Peyer's patch (tissue), 4 donors: ENCODE measurements at regions not wholly inside any gene's neighbourhood (a gene's known extent, or its start where the extent isn't known, plus 50 kb on each side); places are given as distances from the start of the nearest gene placed in this dataset.

Experiments used
- CTCF ChIP-seq, 6 experiments: fragments of 450-650 bp in 4 of 6; fragments of 200-600 bp in 2 of 6; sonication (generic) in 1 of 6; IDR thresholded peaks; one replicate each; pipeline ENCODE4 v1.5.1; 2017 to 2019; ENCODE audit warnings: antibody characterized with exemption in 6 of 6, mild to moderate bottlenecking in 3 of 6, moderate library complexity in 1 of 6
- POLR2A ChIP-seq, 2 donors: fragments of 450-650 bp; IDR thresholded peaks; one replicate each; pipeline ENCODE4 v1.5.1; 2017; ENCODE audit warnings: antibody characterized with exemption in 2 of 2, mild to moderate bottlenecking in 2 of 2, moderate library complexity in 2 of 2

- TF ChIP-seq CTCF (IDR thresholded peaks at IDR 0.05), result no peak
- no peak for TF ChIP-seq POLR2A (IDR thresholded peaks at IDR 0.05)
Measured at GRCh38 chr20:50381075-50381732, 129.0 kb upstream of the PTPN1 start.
